LoVo (cell line): ENCODE measurements at regions not wholly inside any gene's neighbourhood (a gene's known extent, or its start where the extent isn't known, plus 50 kb on each side); places are given as distances from the start of the nearest gene placed in this dataset.
"Not testable (repeated sequence)": the region's sequence is repeated elsewhere in the genome, so short reads cannot be mapped to it uniquely, and the experiment has no call there.

Experiments
- DNase-seq: peaks from one replicate; pipeline ENCODE4 v3.0.0-alpha.2; 2016; ENCODE audit warnings: low spot score

GRCh38 chr21:9246010-9246409, 1275.4 kb upstream of the TPTE start:
- DNase-seq, result not testable (repeated sequence)

DNA sequence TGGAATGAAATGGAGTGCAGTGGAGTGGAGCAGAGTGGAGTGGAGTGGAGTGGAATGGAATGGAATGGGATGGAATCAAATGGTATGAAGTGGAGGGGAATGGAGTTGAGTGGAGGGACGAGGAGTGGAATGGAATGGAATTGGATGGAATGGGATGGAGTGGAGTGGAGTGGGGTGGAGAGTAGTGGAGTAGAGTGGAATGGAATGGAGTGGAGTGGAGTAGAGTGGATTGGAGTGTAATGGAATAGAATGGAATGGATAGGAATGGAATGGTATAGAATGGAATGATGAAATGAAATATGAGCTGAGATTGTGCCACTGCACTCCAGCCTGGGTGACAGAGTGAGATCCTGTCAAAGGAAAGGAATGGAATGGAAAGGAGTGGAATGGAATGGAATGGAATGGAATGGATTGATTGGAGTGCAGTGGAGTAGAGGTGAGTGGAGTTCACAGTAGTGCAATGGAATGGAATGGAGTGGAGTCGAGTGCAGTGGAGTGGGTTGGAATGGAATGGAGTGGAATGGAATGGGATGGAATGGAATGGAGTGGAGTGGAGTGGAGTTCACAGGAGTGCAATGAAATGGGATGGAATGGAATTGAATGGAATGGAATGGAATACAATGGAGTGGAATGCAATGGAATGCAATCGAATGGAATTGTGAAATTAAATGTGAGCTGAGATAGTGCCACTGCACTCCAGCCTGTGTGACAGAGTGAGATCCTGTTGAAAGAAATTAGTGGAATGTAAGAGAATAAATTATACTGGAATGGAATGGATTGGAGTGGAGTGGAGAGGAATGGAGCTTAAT, 1274.7 kb upstream of the TPTE start:
- DNase-seq, result peak; percentile 0

GRCh38 chr21:9247290-9247613, 1274.1 kb upstream of the TPTE start:
- not testable (repeated sequence) for DNase-seq

- not testable (repeated sequence) for DNase-seq
These were observed 1273.6 kb upstream of the TPTE start for GRCh38 chr21:9247616-9248317.
